NCI-H774 (cell line): ENCODE measurements at regions not wholly inside any gene's neighbourhood (a gene's known extent, or its start where the extent isn't known, plus 50 kb on each side); places are given as distances from the start of the nearest gene placed in this dataset.

Experiments used
- DNase-seq: peaks from one replicate; lab custom pipeline; 2025; lab: John Stamatoyannopoulos, UW

DNA sequence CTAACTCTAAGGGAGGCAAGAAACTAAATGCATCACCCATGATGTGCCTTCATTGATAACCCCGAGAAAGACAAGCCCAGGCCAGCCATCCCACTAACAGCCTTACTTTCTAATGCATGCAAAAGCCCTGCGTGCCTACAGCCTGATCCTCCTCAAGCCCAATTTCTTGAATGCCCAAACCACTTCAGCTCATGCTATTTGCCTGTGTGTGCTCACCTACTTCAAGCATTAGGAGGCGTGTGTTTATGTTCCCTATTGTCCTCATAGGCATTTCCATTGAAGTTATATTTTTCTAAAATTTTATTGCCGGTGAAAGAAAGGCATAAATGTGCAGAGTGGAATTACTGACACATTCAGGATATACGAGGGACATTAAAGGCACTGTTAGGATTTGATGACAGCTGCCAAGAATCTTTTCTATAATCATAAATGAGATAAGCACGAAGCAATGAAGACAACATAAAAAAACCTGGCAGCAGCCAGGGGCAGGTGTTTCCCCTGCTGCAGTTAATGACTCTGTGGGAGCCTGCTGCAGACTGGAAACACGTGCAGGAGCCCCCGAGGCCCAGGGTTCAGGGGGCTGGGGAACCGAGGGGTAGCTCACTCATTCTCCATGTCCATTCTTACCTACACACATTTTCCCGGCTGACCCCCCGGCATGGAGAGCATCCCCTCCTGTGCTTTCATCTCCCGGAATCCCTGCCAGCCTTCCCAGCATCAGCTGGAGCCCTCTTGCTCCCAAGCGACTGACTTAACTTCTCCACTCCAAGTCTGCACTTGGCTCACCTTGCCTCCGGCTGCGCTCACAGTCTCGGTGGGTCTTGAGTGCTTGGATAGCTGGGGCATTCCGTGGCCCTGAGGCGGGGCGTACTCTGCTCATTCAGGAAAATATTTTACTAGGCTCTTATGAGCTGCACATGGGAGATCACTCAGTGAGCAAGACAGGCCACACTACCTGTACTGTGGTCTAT lies 292.3 kb upstream of the SIX2 start:
- DNase-seq: peak; percentile 52

DNA sequence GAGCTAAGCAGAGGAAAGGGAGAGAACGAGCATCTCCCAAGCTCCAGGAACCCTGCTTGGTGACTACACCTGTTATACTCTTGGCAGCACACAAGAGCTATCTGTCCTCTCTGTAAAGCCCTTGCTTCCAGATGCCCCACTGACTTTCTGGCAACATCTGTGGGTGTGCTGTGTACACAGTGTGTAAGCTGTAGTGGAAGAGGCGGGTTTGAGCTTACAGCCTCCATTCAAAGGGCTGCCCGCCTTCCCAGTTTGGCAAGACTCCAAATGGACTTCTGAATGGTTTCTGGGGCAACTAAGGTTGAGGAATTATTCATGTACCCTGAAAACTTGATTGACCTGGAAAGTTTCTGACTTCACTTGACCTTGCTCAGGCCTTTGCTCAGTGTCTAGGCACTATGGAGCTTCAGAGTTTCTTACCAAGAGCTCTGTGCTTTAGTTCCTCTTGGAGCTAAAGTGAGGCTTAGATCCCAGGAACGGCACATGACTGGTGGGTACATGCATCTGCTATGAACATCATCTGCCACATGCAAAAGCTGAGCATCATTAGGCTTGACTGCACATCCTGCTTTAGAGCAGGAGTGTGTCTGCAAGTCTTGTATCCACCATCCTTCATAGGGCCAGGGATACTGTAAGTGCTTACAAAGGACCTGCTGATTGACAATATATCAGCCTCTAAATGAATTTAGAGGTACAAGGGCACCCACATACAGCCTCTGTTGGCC lies 290.9 kb upstream of the SIX2 start:
- DNase-seq: peak; percentile 79

GRCh38 chr2:45299361-45299760 lies 290.1 kb upstream of the SIX2 start:
- DNase-seq: no peak

- DNase-seq: no peak
These were observed 283.9 kb upstream of the SIX2 start for GRCh38 chr2:45293182-45293581.

DNA sequence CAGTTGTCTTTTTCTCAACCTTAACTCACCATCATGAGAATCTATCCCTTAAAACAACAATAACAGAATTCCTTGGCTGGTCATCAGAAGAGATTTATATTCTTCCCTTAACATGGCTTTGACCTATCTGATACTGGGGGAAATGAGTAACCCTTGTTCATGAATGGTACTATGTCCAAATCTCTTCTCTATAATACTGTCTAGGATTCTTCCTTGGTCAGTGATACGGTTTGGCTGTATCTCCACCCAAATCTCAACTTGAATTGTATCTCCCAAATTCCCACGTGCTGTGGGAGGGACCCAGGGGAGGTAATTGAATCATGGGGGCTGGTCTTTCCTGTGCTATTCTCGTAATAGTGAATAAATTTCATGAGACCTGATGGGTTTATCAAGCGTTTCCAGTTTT lies 282.0 kb upstream of the SIX2 start:
- DNase-seq: no peak

DNA sequence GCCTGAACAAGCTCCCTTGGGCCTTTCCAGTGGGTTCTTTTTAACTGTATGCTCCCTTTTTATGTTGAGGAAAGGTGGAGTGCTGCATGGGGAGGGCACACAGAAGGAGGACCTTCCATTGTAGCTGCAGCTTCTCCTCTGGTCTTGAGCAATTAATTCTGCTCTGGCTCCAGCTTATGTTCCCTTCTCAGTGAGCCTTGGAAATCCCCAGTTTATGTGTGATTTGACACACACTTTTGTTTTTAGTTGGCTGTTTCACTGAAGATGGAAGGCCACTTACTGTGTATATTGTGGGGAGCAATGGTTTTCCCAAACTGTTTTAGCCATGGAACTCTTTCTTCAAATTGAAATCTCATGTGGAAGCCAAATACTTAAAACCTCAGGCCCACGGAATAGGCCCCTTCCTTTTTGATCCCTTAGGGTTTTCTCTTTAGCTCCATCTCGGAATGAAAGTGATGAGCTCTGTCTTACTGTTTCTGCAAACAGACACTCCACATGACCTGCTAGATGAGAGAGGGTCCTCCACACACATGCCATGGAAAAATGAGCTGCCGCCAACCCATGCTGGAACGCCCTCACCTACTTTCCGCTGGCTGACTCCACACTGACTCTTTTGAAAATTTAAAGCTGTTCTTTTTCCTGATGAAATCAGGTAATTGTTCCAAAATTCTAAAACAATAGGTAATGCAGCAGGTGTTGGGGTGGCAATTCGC lies 280.9 kb upstream of the SIX2 start:
- no peak for DNase-seq

DNA sequence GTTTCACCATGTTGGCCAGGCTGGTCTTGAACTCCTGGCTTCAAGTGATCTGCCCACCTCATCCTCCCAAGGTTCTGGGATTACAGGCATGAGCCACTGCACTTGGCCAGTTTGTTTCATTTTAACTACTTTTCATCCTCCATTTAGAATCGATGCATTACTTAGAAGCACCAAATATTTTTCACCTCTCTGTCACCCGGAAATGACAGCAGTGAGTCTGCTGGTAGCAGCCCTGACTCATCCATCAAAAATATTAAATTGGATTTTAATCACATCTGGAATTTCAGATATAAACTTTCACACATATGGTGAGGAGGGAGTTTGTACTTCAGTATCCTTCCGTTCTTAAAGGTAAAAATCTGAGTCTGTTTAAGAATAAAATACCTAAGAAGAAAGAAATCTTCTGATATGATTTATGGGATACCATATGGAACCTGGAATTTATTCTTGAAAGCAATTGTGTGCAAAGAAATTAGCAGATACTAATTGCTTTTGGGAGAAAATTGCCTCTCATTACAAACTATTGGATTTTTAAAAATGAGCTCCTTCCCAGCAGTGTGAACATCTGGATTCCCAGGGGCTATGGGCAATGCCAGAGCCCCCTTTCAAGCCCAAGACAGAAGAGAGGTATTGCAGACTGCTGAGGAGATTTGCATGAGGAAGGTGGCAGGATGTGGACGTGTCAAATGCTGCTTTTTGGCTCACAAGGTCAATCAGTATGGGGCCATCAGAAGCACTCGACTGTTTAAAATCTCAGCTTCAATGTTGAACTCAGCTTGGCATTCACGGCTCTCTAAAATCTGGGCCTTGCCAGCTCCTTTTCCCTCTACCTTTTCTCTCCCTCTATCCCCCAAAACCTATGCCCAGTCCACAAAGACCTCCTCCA lies 279.5 kb upstream of the SIX2 start:
- DNase-seq: no peak

GRCh38 chr2:45287045-45287444 lies 277.8 kb upstream of the SIX2 start:
- DNase-seq: no peak

GRCh38 chr2:45285771-45286390 lies 276.6 kb upstream of the SIX2 start:
- no peak for DNase-seq

DNA sequence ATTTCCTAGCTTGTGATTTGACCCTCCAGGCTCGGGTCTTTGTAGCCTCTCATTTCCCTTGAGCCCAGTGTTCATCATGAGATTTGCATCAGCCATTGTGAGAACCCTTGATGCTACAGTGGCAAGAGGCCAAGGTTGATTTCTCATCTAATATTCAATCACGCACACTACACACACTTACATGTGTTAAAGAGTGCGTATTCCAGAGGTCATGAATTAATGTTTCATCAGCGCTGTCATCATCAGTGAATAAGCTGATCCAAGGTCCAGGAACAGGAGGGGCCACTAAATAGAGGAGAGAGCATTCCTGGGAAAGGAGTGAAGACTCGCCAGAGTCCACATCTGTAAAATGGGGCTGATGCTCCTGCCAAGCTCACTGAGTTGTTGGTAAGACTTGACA lies 276.1 kb upstream of the SIX2 start:
- DNase-seq: no peak

GRCh38 chr2:45284621-45284995 lies 275.4 kb upstream of the SIX2 start:
- DNase-seq: no peak

DNA sequence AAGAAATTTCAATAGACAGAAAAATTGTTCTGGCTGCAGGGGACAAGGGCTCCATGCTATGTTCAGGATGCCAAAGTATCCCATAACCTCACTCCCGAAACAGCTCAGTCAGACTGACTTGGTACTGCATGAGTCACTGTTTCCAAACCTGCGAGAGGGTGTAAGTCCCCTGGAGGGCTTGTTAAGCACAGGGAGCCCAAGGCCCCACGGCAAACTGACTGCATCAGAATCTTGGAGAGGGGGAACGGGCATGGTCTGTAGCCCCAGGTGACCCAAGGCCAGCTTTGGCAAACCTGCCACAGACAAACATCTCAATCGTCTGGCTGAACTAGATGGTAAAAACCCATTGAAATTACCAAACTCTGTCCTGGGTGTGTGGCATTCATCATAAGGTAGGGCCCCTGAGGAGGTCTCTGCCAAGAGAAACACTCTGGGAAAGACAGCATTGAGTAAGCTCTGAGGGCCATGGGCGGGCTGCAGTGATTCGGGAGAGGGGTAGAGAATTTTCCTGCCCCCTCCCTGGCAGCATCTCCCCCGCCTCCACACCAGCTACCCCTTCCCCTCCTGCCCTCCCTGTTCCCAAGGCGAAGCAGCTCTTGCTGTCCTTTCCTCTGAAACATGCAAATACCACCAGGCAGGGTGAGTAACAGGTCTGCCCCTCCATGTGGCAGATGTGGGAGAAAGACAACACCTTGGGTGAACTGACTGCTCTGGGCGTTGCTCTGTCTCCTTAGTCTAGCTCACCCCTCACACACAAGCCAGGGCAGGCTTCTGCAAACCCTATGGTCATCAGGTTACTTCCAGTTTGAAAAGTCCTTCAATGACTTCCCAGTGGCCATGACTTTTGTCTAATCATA lies 274.7 kb upstream of the SIX2 start:
- no peak for DNase-seq

DNA sequence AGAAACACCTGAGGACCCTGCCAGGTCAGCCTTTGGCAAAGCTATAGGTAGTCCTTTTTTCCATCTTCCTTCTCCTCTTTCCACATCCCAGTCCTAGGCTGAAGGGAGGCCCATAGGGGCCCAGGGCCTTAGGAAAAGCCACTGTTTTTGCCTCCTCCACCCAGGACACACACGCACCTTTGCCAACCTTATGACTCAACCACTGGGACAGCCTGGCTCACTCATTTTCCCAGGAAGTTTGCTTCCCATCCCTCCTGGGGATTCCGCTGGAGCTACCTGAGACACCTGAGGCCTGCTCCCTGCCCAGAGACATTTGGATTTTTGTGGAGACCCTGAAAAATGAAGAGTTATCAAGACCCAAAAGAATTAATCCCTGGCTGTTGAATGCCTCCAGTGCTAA lies 273.4 kb upstream of the SIX2 start:
- DNase-seq: no peak

GRCh38 chr2:45281311-45281710 lies 272.1 kb upstream of the SIX2 start:
- no peak for DNase-seq

- DNase-seq: no peak
These were observed 271.5 kb upstream of the SIX2 start for GRCh38 chr2:45280794-45281193.

DNA sequence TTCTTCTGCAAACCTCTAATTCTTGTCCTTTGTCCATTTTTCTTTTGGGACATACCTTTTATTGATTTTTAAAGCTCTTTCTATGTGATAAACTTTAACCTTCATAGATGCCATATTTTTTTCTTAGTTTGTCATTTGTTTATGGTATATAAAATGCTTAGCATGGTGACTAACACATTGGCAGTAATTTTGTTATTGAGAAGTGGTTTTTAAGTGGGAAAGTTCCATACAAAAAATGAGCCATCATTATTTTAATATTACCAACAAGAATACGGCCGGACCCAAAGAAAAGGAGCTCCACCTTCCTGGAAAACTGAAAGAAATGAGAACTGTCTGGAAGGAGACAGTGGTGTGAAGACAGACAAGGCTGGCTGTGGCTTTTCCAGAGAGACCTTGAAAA lies 270.1 kb upstream of the SIX2 start:
- DNase-seq: no peak

GRCh38 chr2:45278365-45279078 lies 269.3 kb upstream of the SIX2 start:
- DNase-seq: no peak

DNA sequence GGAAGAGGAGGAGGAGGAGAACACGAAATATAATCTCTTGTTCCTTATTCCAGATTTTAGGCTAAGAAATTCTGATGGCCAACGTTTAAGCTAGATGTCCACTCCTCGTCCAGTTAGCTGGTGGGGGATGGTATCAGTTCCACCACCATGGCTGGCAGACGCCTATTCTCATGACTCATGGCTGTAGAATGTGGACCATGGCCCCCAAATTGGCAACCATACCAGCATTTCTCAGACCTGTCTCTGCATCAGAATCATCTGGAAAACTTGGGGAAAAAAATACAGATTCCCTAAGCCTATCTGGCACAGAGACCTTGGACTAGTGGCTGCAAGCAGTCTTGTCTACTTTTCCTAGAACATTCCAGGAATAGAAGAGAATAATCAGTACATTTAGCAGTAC lies 267.7 kb upstream of the SIX2 start:
- DNase-seq: no peak

GRCh38 chr2:45275806-45276205 lies 266.6 kb upstream of the SIX2 start:
- no peak for DNase-seq
